ENCODE measurements at regions not wholly inside any gene's neighbourhood (a gene's known extent, or its start where the extent isn't known, plus 50 kb on each side); places are given as distances from the start of the nearest gene placed in this dataset.

DNA sequence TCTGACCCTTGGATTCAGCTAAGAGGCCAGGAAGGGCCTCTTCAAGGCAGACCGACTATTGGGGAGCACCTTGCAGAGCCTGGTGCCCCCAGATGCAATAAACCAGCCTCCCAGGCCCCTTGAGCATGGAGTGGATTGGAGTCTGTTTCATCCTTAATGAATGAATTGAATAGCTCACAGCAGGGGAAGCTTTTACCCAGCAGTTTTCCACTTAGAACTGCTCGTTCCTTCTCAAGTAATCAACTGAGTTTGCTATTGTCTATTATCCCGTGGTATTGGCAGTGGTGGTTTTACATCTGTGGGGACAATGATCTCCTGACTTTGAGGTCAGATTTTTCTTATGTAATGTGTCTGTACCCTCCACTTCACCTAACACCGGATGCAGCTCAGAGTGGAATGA is 197.6 kb downstream of the AACS start:
- Mint-ChIP-seq H3K4me1 (no peaks in the 10 kb centered on the region), H3K9me3 (ENCODE audit: low read depth) (no peaks in the 10 kb centered on the region), H3K36me3 (no peaks in the 10 kb centered on the region), H3K4me3 (no peak overlapping the region), H3K27ac (no peak overlapping the region), H3K27me3 (no peaks in the 10 kb centered on the region)
- CTCF ChIA-PET, result no interaction called here
- ATAC-seq (no peak), DNase-seq (no peak)

DNA sequence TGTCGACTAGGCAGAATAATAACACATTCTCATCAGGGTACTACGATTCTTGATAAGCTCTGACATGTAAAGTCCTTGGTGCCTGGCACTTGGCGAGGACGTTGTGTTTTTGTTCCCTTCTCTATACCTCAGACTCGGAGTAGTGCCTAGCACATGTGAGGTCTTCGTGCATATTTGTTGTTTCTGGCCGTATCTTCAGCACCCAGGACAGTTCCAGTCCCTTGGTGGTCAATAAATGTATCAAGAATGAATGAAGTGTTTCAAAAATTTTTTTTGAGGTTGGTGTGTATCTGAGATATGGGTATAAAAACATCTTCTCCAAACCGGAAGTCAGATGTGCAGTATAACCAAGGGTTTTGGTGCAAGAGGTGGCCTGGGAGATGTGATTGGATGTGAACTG is 198.2 kb downstream of the AACS start:
- no peaks in the 10 kb centered on the region for H3K4me1 Mint-ChIP-seq
- H3K27ac Mint-ChIP-seq, result no peak overlapping the region
- no peak overlapping the region for H3K4me3 Mint-ChIP-seq
- CTCF ChIA-PET, result no interaction called here
- no peak for DNase-seq
- H3K27me3 Mint-ChIP-seq, result no peaks in the 10 kb centered on the region
- ATAC-seq, result no peak
- H3K9me3 Mint-ChIP-seq (ENCODE audit: low read depth), result no peaks in the 10 kb centered on the region
- no peaks in the 10 kb centered on the region for H3K36me3 Mint-ChIP-seq

GRCh38 chr12:125267114-125267513 is 201.9 kb downstream of the AACS start:
- no peak for ATAC-seq
- DNase-seq, result no peak
- H3K27ac Mint-ChIP-seq, result no peak overlapping the region
- H3K36me3 Mint-ChIP-seq, result no peaks in the 10 kb centered on the region
- CTCF ChIA-PET, result no interaction called here
- no peaks in the 10 kb centered on the region for H3K27me3 Mint-ChIP-seq
- H3K4me3 Mint-ChIP-seq, result no peak overlapping the region
- no peaks in the 10 kb centered on the region for H3K9me3 Mint-ChIP-seq (ENCODE audit: low read depth)
- no peaks in the 10 kb centered on the region for H3K4me1 Mint-ChIP-seq

- H3K9me3 Mint-ChIP-seq (ENCODE audit: low read depth), result no peaks in the 10 kb centered on the region
- CTCF ChIA-PET, result no interaction called here
- no peak for ATAC-seq
- H3K4me3 Mint-ChIP-seq, result no peak overlapping the region
- no peaks in the 10 kb centered on the region for H3K4me1 Mint-ChIP-seq
- no peaks in the 10 kb centered on the region for H3K36me3 Mint-ChIP-seq
- no peaks in the 10 kb centered on the region for H3K27me3 Mint-ChIP-seq
- no peak for DNase-seq
- no peak overlapping the region for H3K27ac Mint-ChIP-seq
Measured at GRCh38 chr12:125269276-125269675, 204.0 kb downstream of the AACS start.

- no peak overlapping the region for H3K27ac Mint-ChIP-seq
- no peaks in the 10 kb centered on the region for H3K36me3 Mint-ChIP-seq
- no peak overlapping the region for H3K4me3 Mint-ChIP-seq
- no peaks in the 10 kb centered on the region for H3K27me3 Mint-ChIP-seq
- H3K4me1 Mint-ChIP-seq, result no peaks in the 10 kb centered on the region
- no peaks in the 10 kb centered on the region for H3K9me3 Mint-ChIP-seq (ENCODE audit: low read depth)
- ATAC-seq, result no peak
- DNase-seq, result no peak
- CTCF ChIA-PET, result no interaction called here
Measured at GRCh38 chr12:125271892-125272291, 206.7 kb downstream of the AACS start.

DNA sequence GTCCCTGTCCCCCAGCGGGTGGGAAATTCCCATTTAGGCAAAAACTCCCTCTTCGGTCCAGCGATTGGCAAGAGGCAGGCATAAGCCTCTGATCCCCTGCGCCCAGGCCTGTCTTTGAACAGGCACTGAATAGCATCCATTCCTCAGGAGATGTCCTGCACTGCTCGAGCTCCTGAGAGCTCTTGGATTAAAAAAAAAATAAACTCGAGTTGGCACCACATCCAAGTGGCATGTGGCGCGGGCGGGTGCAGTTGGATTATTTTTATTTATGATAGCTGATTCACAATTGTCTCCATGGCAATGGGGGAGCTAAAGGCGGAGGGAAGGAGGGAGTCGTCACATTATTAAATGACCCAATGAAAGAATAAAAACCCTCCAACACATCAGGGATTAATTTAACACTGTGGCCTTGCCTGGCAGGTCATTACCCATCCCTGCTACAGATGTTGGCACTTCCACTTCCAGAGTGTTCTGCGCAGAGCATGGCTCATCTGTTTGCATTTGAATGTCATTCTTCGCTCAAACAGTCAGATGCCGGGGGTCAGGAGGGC is 207.2 kb downstream of the AACS start:
- H3K9me3 Mint-ChIP-seq (ENCODE audit: low read depth), result no peaks in the 10 kb centered on the region
- no peak for ATAC-seq
- no peak overlapping the region for H3K27ac Mint-ChIP-seq
- no peak for DNase-seq
- CTCF ChIA-PET, result no interaction called here
- no peaks in the 10 kb centered on the region for H3K36me3 Mint-ChIP-seq
- H3K27me3 Mint-ChIP-seq, result no peaks in the 10 kb centered on the region
- H3K4me1 Mint-ChIP-seq, result no peaks in the 10 kb centered on the region
- no peak overlapping the region for H3K4me3 Mint-ChIP-seq

DNA sequence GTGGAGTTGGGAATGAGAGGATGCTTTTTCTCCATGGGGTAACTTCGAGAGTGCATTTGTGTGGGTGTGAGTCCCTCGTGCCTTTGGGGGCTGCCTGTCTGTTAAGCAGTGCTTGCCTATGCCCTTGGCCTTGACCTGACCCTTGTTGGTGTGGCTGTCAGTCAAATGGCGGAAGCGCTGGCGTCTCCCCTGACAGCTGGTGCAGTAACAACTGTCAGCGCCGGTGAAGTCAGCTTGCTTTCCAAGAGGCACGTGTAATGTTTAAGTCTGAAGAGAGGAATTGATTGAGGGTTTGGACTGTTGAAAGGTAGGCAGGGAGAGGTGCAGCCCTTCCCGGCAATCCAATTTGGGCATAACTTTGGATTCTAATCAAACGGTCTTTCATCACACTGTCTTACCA is 211.3 kb downstream of the AACS start:
- no peak for DNase-seq
- Mint-ChIP-seq H3K4me1 (peaks cover 2% of the 10 kb centered on the region), H3K9me3 (ENCODE audit: low read depth) (no peaks in the 10 kb centered on the region), H3K27ac (no peak overlapping the region), H3K4me3 (no peak overlapping the region), H3K36me3 (no peaks in the 10 kb centered on the region), H3K27me3 (peaks cover 15% of the 10 kb centered on the region)
- no peak for ATAC-seq
- CTCF ChIA-PET, result no interaction called here

- no peaks in the 10 kb centered on the region for H3K36me3 Mint-ChIP-seq
- H3K9me3 Mint-ChIP-seq (ENCODE audit: low read depth), result no peaks in the 10 kb centered on the region
- no peak for DNase-seq
- CTCF ChIA-PET, result no interaction called here
- H3K4me1 Mint-ChIP-seq, result peaks cover 2% of the 10 kb centered on the region
- H3K4me3 Mint-ChIP-seq, result no peak overlapping the region
- peaks cover 15% of the 10 kb centered on the region for H3K27me3 Mint-ChIP-seq
- H3K27ac Mint-ChIP-seq, result no peak overlapping the region
- ATAC-seq, result no peak
Measured at GRCh38 chr12:125280482-125281377, 215.5 kb downstream of the AACS start.

- CTCF ChIA-PET, result interaction anchor here (1.0 kb wide), 1 partner anchor 99 kb away, joined by 3 read pairs; no protein-coding TSS in a partner anchor
- peaks cover 18% of the 10 kb centered on the region for H3K27me3 Mint-ChIP-seq
- H3K36me3 Mint-ChIP-seq, result no peaks in the 10 kb centered on the region
- peaks cover 11% of the 10 kb centered on the region for H3K4me1 Mint-ChIP-seq
- DNase-seq (no peak), ATAC-seq (no peak)
- H3K27ac Mint-ChIP-seq, result no peak overlapping the region
- H3K4me3 Mint-ChIP-seq, result no peak overlapping the region
- H3K9me3 Mint-ChIP-seq (ENCODE audit: low read depth), result no peaks in the 10 kb centered on the region
Measured at GRCh38 chr12:125282921-125283320, 217.7 kb downstream of the AACS start.

DNA sequence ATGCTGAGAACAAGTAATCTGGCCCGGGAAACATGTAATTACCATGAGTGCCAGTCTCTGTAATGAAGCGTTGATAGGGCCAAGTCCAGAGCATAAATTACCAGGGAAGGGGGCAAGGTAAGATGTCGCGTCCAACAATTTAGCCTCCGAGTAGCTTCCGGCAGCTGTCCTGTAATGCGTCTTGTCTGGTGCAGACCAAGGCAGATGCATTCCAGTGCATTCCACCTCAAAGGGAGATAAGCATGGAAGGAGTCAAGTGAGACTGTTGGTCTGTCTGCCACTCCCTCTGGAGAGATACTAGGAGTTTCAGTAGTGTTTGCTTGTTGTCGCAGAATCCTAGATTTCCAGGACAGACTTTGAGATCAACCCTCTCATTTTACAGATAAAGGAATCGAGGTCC is 218.3 kb downstream of the AACS start:
- Mint-ChIP-seq H3K4me1 (peaks cover 11% of the 10 kb centered on the region), H3K9me3 (ENCODE audit: low read depth) (no peaks in the 10 kb centered on the region), H3K27ac (no peak overlapping the region), H3K27me3 (peaks cover 19% of the 10 kb centered on the region), H3K36me3 (no peaks in the 10 kb centered on the region), H3K4me3 (no peak overlapping the region)
- no peak for DNase-seq
- no peak for ATAC-seq
- CTCF ChIA-PET, result interaction anchor here (1.0 kb wide), 1 partner anchor 100 kb away, joined by 3 read pairs; no protein-coding TSS in a partner anchor

GRCh38 chr12:125284087-125284486 is 218.9 kb downstream of the AACS start:
- no peaks in the 10 kb centered on the region for H3K9me3 Mint-ChIP-seq (ENCODE audit: low read depth)
- H3K27ac Mint-ChIP-seq, result no peak overlapping the region
- CTCF ChIA-PET, result no interaction called here
- ATAC-seq, result no peak
- no peaks in the 10 kb centered on the region for H3K36me3 Mint-ChIP-seq
- peaks cover 22% of the 10 kb centered on the region for H3K27me3 Mint-ChIP-seq
- H3K4me1 Mint-ChIP-seq, result peaks cover 11% of the 10 kb centered on the region
- DNase-seq, result no peak
- no peak overlapping the region for H3K4me3 Mint-ChIP-seq

GRCh38 chr12:125284945-125285685 is 219.9 kb downstream of the AACS start:
- Mint-ChIP-seq H3K36me3 (no peaks in the 10 kb centered on the region), H3K4me1 (peaks cover 11% of the 10 kb centered on the region), H3K4me3 (no peak overlapping the region), H3K27ac (no peak overlapping the region), H3K9me3 (ENCODE audit: low read depth) (no peaks in the 10 kb centered on the region), H3K27me3 (peaks cover 25% of the 10 kb centered on the region)
- DNase-seq, result no peak
- ATAC-seq, result no peak
- CTCF ChIA-PET, result no interaction called here

DNA sequence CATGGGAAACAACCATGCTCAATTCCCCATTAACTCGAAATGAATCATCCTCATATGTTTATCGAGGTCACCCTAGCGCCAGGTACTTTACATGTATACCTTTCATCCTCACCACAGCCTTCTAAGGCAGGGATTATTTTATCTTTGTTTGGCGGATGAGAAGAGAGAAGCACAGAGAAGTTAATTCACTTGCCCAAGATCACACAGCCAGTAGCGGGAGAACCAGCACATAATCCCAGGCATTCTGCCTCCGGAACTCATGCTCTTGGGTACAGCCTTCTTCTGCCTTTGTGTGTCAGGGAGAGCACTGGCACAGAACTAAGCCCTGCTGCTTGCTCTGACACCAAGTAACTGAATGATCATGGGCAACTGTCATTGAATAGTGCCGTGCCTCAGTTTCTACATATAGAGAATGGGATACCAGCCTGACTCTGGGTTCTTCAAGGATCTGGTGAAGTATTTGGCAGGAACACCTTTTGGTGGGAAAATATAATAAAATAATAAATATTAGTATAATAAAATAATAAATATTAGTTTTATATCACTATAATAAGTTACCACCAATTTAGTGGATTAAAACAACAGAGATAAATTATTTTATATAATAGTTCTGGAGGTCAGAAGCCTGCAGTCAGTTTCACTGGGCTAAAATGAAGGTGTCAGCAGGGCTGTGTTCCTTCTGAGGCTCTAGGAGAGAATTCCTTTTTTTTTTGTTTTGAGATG is 220.9 kb downstream of the AACS start:
- ATAC-seq, result no peak
- CTCF ChIA-PET, result no interaction called here
- no peaks in the 10 kb centered on the region for H3K9me3 Mint-ChIP-seq (ENCODE audit: low read depth)
- DNase-seq, result no peak
- H3K4me3 Mint-ChIP-seq, result no peak overlapping the region
- H3K36me3 Mint-ChIP-seq, result no peaks in the 10 kb centered on the region
- H3K27ac Mint-ChIP-seq, result no peak overlapping the region
- peaks cover 9% of the 10 kb centered on the region for H3K4me1 Mint-ChIP-seq
- H3K27me3 Mint-ChIP-seq, result peaks cover 20% of the 10 kb centered on the region

All from activated CD8-positive, alpha-beta memory T cell treated with anti-CD3 and anti-CD28 coated beads, Interleukin-2, amount 10 ng/mL, durations not matched to agents 7 days and 5 days (primary cell).